HL-60 (cell line): ENCODE measurements at regions not wholly inside any gene's neighbourhood (a gene's known extent, or its start where the extent isn't known, plus 50 kb on each side); places are given as distances from the start of the nearest gene placed in this dataset.

Experiments
- DNase-seq, 2 experiments: peaks; one replicate each; pipeline ENCODE4 v3.0.0-alpha.2; 2010 to 2020; ENCODE audit warnings: low read depth in 1 of 2, low spot score in 1 of 2
- H3K27ac ChIP-seq: fragments of 250-450 bp; sonication (Bioruptor Pico); replicated peaks from 2 replicates; pipeline ENCODE4 v1.5.1; 2020; ENCODE audit warnings: mild to moderate bottlenecking, moderate library complexity
- H3K27me3 ChIP-seq: fragments of 250-450 bp; sonication (Bioruptor Pico); 2 replicates; pipeline ENCODE4 v1.5.1; 2021; ENCODE audit warnings: mild to moderate bottlenecking, moderate library complexity; ENCODE audit not compliant: insufficient read depth, poor library complexity, severe bottlenecking
- H3K4me3 ChIP-seq: replicated peaks from 2 replicates; pipeline ENCODE4 v1.5.1; 2011; ENCODE audit warnings: mild to moderate bottlenecking, control low read depth, low read length; ENCODE audit not compliant: insufficient read depth
- CTCF ChIP-seq: IDR thresholded peaks from one replicate; pipeline ENCODE4 v1.5.1; 2011; ENCODE audit warnings: low read length, control low read depth, inconsistent platforms; ENCODE audit not compliant: insufficient read depth
- GABPA ChIP-seq: IDR thresholded peaks from 2 replicates; pipeline ENCODE4 v1.6.1; 2012; ENCODE audit warnings: low read depth
- POLR2AphosphoS5 ChIP-seq: IDR thresholded peaks from 2 replicates; pipeline ENCODE4 v1.6.1; 2012; ENCODE audit warnings: low read depth
- REST ChIP-seq: IDR thresholded peaks from 2 replicates; pipeline ENCODE4 v1.6.1; 2012; ENCODE audit warnings: low read depth; ENCODE audit not compliant: insufficient replicate concordance
- SPI1 ChIP-seq: IDR thresholded peaks from 2 replicates; pipeline ENCODE4 v1.6.1; 2012; ENCODE audit warnings: low read depth, mild to moderate bottlenecking, borderline replicate concordance

GRCh38 chr2:21539685-21540084 is 415.9 kb downstream of the TDRD15 start:
- Histone ChIP-seq H3K4me3 (no peak overlapping the region), H3K27me3 (no peaks in the 10 kb centered on the region), H3K27ac (no peak overlapping the region)
- TF ChIP-seq REST = no peak
- TF ChIP-seq CTCF = no peak
- TF ChIP-seq SPI1 = no peak
- TF ChIP-seq POLR2AphosphoS5 = no peak
- TF ChIP-seq GABPA = no peak
- no peak for DNase-seq

GRCh38 chr2:21543630-21544029 is 419.9 kb downstream of the TDRD15 start:
- DNase-seq = no peak
- Histone ChIP-seq H3K27me3 (no peaks in the 10 kb centered on the region), H3K4me3 (no peak overlapping the region), H3K27ac (no peak overlapping the region)
- TF ChIP-seq CTCF (no peak), POLR2AphosphoS5 (no peak), SPI1 (no peak)

GRCh38 chr2:21544392-21544791 is 420.6 kb downstream of the TDRD15 start:
- H3K27me3 ChIP-seq = no peaks in the 10 kb centered on the region
- TF ChIP-seq SPI1 (no peak), GABPA (no peak)
- H3K27ac ChIP-seq = no peak overlapping the region
- no peak overlapping the region for H3K4me3 ChIP-seq
- DNase-seq = no peak

- H3K27ac ChIP-seq = no peak overlapping the region
- no peaks in the 10 kb centered on the region for H3K27me3 ChIP-seq
- H3K4me3 ChIP-seq = no peak overlapping the region
- TF ChIP-seq GABPA (no peak), SPI1 (peak; percentile 16; the same call in 1 of the 2 replicates)
- DNase-seq = peak; percentile 2 to 22
Measured at GRCh38 chr2:21552981-21553380, 429.2 kb downstream of the TDRD15 start.

GRCh38 chr2:21559351-21559750 is 435.6 kb downstream of the TDRD15 start:
- no peak overlapping the region for H3K27ac ChIP-seq
- TF ChIP-seq CTCF = no peak
- TF ChIP-seq POLR2AphosphoS5 = no peak
- TF ChIP-seq GABPA = no peak
- no peak for TF ChIP-seq SPI1
- TF ChIP-seq REST = no peak
- DNase-seq = no peak
- no peaks in the 10 kb centered on the region for H3K27me3 ChIP-seq
- no peak overlapping the region for H3K4me3 ChIP-seq
